Epithelial cell of esophagus (primary cell): ENCODE measurements at regions not wholly inside any gene's neighbourhood (a gene's known extent, or its start where the extent isn't known, plus 50 kb on each side); places are given as distances from the start of the nearest gene placed in this dataset.

Experiments used
- DNase-seq: peaks from one replicate; pipeline ENCODE4 v3.0.0; 2010; ENCODE audit warnings: low read depth
- H3K4me3 ChIP-seq: 2 replicates; pipeline ENCODE4 v1.5.1; 2011; ENCODE audit warnings: mild to moderate bottlenecking, low read length, control low read depth
- CTCF ChIP-seq: IDR thresholded peaks from 2 replicates; pipeline ENCODE4 v1.5.1; 2011; ENCODE audit warnings: low read depth, mild to moderate bottlenecking, low read length, control low read depth, inconsistent platforms; ENCODE audit not compliant: insufficient read depth; ENCODE audit errors: missing control alignments

- H3K4me3 ChIP-seq: no peak overlapping the region
- TF ChIP-seq CTCF: no peak
- DNase-seq: no peak
Measured at GRCh38 chr14:40464531-40464930, 1032.3 kb upstream of the FBXO33 start.

GRCh38 chr14:40463886-40464285, 1031.7 kb upstream of the FBXO33 start:
- no peak for DNase-seq
- H3K4me3 ChIP-seq: no peak overlapping the region

GRCh38 chr14:40452674-40453073, 1020.4 kb upstream of the FBXO33 start:
- no peak for DNase-seq
- no peak for TF ChIP-seq CTCF
- H3K4me3 ChIP-seq: no peak overlapping the region

More at GRCh38 chr14:40463886-40464285, 1031.7 kb upstream of the FBXO33 start:
- TF ChIP-seq CTCF: no peak

GRCh38 chr14:40447017-40447416, 1014.8 kb upstream of the FBXO33 start:
- peak; percentile 54 for DNase-seq
- no peak overlapping the region for H3K4me3 ChIP-seq
- TF ChIP-seq CTCF: no peak

GRCh38 chr14:40445020-40445419, 1012.8 kb upstream of the FBXO33 start:
- no peak for TF ChIP-seq CTCF
- no peak overlapping the region for H3K4me3 ChIP-seq
- DNase-seq: no peak

GRCh38 chr14:40436551-40436950, 1004.3 kb upstream of the FBXO33 start:
- no peak overlapping the region for H3K4me3 ChIP-seq
- no peak for TF ChIP-seq CTCF
- no peak for DNase-seq

GRCh38 chr14:40417777-40418401, 985.7 kb upstream of the FBXO33 start:
- peak; percentile 73 for TF ChIP-seq CTCF
- peak; percentile 35 for DNase-seq
- H3K4me3 ChIP-seq: no peak overlapping the region
